ENCODE measurements at regions not wholly inside any gene's neighbourhood (a gene's known extent, or its start where the extent isn't known, plus 50 kb on each side); places are given as distances from the start of the nearest gene placed in this dataset.

- TF ChIP-seq GATA3 (IDR thresholded peaks at IDR 0.05; ENCODE audit: low read depth, low read length) (no peak), GATA2 (IDR thresholded peaks at IDR 0.05; ENCODE audit: low read depth, low read length) (no peak)
Measured at GRCh38 chr15:81859737-81860516, 185.9 kb downstream of the MEX3B start.

Measured in SH-SY5Y (cell line).